NCI-H2196 (cell line): ENCODE measurements at regions not wholly inside any gene's neighbourhood (a gene's known extent, or its start where the extent isn't known, plus 50 kb on each side); places are given as distances from the start of the nearest gene placed in this dataset.

Source experiments
- DNase-seq: peaks from one replicate; lab custom pipeline; 2025; ENCODE audit not compliant: unreplicated experiment; lab: John Stamatoyannopoulos, UW

DNA sequence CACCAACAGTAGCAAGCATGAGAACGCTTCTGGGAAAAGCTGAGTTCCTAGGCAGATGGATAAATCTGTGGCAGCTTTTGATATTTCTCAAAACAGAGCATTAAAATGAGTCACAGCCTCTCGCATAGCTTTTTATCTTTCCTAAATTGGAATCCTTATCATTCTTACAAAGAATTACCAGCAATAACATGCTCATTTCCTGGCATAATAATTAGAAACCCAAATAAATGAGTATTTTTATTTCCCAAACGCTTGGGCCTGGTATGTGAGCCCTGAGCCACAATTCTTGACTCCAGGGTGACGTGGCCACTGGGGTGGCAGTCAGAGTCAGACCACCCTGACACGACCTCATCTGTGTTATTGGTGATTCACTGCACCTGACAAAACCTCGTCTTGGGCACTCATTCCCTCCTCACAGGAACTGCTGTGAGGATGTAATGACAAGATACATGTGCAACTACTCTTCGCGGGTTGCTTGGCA lies 210.7 kb downstream of the ARL4C start:
- DNase-seq, result no peak

DNA sequence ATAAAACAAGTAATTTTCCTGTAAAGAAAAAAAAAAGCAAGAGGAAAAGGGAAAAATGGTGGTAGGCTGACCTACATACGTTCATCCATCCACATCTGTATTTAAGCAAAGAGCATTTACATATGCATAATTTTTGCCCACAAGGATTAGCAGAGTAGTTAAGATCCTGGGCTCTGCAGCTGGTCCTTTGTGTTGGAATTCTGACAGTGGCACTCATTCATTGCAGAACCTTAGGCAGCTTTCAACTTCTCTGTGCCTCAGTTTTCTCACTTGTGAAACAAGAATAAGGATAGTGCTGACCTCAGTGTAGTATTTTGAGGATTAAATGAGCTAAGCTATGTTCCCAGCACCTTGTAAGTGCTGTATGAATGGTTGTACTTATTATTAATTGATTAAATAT lies 211.3 kb downstream of the ARL4C start:
- no peak for DNase-seq

- no peak for DNase-seq
These were observed 217.2 kb downstream of the ARL4C start for GRCh38 chr2:234279637-234280036.

- no peak for DNase-seq
These were observed 218.2 kb downstream of the ARL4C start for GRCh38 chr2:234278556-234279255.

GRCh38 chr2:234275515-234275914 lies 221.4 kb downstream of the ARL4C start:
- no peak for DNase-seq

DNA sequence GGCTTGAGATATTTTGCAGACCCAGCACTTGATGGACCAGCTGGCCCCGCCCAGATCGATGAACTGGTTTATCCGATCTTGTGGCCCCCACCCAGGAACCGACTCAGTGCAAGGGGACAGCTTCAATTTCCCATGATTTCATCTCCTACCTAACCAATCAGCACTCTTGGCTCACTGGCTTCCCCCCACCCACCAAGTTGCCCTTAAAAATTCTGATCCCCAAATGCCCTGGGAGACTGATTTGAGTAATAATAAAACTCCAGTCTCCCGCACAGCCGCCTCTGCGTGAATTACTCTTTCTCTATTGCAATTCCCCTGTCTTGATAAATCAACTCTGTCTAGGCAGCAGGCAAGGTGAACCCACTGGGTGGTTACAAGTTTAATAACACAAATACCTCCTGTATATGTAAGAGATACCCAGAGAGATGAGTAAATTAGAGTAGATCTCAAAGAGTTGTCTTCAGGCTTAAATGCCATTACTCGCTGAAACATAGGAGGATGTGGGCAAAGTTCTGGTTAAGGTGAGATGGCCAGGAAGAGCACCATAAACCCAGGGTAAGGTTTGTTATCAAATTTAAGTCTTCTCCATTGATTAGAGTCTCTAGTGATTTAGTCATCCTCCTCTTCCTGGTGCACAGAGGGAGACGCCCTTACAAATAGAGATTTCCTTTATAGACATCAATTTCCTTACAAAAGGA lies 222.8 kb downstream of the ARL4C start:
- no peak for DNase-seq

GRCh38 chr2:234272069-234272850 lies 221.8 kb downstream of the SPP2 start:
- no peak for DNase-seq

GRCh38 chr2:234271338-234271737 lies 220.8 kb downstream of the SPP2 start:
- no peak for DNase-seq

GRCh38 chr2:234269769-234270204 lies 219.3 kb downstream of the SPP2 start:
- no peak for DNase-seq

DNA sequence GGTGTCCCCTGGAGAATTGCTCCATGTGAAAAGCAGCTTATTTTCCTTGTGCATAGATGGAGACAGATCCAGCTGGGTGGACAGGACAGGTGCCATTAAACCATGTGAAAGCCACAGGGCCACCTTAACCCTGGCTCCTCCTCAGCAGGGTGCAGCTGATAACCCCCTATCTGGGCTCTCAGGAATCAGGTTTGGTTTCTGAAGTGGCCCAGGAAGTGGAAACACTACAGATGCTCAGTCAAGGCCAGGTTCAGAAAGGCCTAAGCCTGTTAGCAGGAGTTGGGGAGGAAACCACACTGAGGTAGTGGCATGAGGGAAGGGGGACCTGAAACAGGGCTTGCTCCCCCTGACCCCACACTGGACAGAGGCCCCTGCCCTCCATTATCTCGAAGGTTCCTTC lies 217.0 kb downstream of the SPP2 start:
- DNase-seq, result no peak

GRCh38 chr2:234266952-234267351 lies 216.4 kb downstream of the SPP2 start:
- no peak for DNase-seq

DNA sequence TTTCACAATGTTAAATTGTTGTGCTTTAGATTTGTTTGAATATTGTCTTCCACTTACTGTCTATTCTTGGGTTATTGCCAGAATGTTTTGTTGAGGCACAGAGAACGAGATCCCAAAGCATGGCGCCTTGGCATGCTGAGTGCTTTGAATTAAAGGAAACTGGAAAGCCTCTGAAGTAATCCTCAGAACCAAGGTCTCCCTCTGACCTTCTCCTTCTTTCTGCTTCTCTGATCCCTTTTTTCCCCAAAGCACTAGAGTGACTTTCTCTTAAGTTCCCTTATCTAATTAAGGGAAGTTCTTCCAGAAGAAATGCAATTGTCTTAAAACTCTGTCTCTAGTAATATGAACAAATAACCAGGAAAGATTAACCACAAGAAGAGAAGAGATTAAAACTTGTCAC lies 214.7 kb downstream of the SPP2 start:
- no peak for DNase-seq

GRCh38 chr2:234261736-234262135 lies 211.2 kb downstream of the SPP2 start:
- no peak for DNase-seq

- no peak for DNase-seq
These were observed 208.9 kb downstream of the SPP2 start for GRCh38 chr2:234259440-234259839.

- DNase-seq, result no peak
These were observed 208.2 kb downstream of the SPP2 start for GRCh38 chr2:234258562-234259141.

- DNase-seq, result peak; percentile 32
These were observed 207.5 kb downstream of the SPP2 start for GRCh38 chr2:234257859-234258561.

- no peak for DNase-seq
These were observed 206.0 kb downstream of the SPP2 start for GRCh38 chr2:234256516-234256915.

GRCh38 chr2:234254783-234255521 lies 204.4 kb downstream of the SPP2 start:
- DNase-seq, result no peak

DNA sequence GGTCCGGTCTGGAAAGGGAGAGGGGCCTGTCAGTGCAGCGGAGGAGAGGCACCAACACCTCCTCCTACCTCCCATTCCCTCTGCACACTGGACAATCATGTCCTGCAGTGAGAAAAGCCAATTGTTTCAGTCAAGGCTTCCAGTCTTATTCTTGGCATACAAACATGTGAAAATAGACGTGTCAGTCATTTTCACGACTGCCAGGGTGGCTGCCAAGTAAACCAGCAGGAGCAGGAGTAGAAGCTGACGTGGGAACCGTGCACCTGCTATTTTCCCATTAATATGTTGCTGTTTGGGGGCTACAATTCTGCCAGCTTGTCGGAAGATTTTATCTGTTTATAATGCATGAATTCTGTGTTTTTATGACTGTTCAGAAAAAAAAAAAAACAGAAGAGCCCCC lies 202.3 kb downstream of the SPP2 start:
- peak; percentile 32 for DNase-seq
